T-helper 1 cell (primary cell): ENCODE measurements at regions not wholly inside any gene's neighbourhood (a gene's known extent, or its start where the extent isn't known, plus 50 kb on each side); places are given as distances from the start of the nearest gene placed in this dataset.
A peak's percentile ranks its signal among the peaks of the same experiment; 100 is the strongest.

ENCODE experiments used
- DNase-seq, 5 donors: peaks; one replicate each; pipeline ENCODE4 v3.0.0-alpha.2; 2012 to 2020

DNA sequence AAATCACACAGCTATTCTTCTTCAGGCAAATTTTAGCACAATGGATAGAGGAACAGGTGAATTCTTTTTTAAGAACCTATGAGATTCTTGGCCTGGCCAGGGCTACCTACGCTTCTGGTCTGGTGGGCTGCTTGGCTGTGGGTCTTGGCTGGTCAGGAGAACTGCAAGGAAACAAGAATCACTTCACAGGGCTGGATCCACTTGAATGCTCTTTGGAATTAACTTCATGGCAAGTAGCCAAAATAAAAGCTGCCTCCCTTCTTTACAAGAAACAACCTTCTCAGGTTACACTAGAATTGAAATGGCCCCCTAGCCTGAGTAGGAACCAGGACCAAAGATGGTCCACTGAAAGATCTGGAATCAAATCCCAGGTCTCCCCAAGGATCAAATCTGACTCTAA is 519.1 kb downstream of the IQCM start:
- no peak for DNase-seq

GRCh38 chr4:149296084-149296483 is 519.6 kb downstream of the IQCM start:
- no peak for DNase-seq

GRCh38 chr4:149294601-149295000 is 521.0 kb downstream of the IQCM start:
- no peak for DNase-seq

DNA sequence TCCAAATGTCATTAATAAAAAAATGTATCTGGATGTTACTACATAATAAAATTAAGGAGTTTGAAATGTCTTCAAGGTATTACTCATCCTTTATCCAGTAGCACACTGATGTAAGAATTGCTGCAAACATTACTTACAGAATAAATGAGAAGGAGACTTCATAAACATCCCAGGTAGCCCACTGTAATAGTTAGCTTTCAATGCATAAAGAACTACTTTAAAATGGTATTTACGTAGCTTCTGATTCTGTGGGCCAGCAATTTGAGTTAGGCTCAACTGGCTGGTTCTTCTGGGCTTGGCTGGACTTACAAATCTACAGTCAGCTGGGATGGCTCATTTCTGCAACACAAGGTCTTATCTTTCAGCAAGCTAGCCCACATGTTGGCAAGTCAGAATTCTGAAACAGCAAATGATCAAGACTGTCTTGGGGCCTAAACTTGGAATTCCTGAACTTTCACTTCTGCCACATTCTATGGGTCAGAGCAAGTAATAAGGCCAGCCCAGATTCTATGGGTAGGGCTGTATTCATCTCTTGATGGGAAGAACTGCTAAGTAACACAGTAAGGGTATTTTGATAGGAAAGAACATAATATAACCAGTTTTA is 522.5 kb downstream of the IQCM start:
- no peak for DNase-seq

GRCh38 chr4:149292425-149293007 is 523.1 kb downstream of the IQCM start:
- DNase-seq = no peak

DNA sequence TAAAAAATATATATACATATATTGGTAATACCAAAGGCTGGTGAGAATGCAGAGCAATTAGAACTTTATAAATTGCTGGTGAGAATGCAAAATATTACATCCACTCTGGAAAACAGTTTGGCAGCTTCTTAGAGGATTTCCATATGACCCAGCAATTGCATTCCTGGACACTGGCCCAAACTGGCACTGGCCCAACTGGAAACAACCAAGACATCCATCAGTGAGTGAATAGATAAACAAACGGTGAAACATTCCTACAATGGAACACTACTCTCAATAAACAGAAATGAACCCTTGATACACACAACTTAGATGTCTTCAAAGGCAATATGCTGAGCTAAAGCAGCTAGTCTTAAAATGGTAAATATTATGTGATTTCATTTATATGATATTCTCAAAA is 524.2 kb downstream of the IQCM start:
- DNase-seq = no peak

DNA sequence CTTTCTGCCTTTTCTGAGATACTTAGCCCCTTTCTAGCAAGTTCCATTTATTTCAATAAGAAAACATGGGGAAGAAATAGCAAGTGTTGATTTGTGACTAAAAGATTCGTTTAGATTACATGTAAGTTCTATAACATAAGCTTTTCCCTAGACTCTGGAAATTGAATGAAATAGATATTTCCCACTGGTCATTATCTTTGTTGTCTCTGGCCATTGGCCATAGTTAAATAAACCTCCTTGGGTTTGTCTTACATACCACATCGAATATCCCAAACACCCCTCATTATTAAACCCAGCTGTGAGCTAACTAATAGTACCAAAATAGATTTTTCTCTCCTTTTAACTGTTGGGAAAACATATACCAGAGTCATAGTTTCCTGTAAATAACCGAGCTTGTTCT is 534.8 kb downstream of the IQCM start:
- no peak for DNase-seq

GRCh38 chr4:149279776-149280175 is 535.9 kb downstream of the IQCM start:
- no peak for DNase-seq

- no peak for DNase-seq
These were observed 536.3 kb downstream of the IQCM start for GRCh38 chr4:149279331-149279730.

DNA sequence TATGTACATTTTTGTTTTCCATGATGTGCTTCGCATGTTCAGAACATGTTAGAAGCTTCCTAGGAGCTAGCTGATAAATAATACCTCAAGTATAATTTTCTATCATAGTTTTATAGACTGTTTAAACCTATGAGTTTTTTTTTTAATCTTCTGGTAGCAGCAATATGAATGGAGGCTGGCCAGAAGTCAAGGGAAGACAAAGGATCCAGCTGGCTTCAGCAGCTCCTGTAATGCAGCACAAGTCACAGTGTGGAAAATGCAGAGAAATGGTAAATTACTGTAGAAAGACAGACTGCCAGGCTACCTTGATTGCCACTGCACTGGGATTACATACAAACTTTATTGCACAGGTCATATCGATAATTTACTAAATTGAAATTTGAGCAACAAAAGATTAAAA is 537.9 kb downstream of the IQCM start:
- DNase-seq = no peak

- DNase-seq = no peak
These were observed 545.8 kb downstream of the IQCM start for GRCh38 chr4:149269835-149270234.

DNA sequence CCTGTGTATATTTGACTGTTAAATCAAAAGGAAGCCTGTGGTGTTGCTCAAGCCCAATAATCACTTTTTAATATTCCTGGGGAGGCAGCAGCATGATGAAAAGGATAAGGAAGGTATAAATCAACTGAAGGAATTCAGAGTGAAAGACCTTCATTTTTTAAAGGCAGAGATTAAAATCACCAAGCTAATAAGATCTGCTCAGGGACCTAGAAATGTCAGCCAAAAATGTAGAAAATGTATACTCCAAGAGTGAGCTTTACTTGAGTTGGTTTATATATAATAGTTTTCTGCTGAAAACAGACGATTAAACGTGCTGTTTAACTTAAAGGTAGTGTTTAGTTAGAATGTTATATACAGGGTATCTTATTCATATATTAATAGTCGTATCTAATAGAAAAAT is 549.3 kb downstream of the IQCM start:
- DNase-seq = no peak

- no peak for DNase-seq
These were observed 550.0 kb downstream of the IQCM start for GRCh38 chr4:149265645-149266044.

DNA sequence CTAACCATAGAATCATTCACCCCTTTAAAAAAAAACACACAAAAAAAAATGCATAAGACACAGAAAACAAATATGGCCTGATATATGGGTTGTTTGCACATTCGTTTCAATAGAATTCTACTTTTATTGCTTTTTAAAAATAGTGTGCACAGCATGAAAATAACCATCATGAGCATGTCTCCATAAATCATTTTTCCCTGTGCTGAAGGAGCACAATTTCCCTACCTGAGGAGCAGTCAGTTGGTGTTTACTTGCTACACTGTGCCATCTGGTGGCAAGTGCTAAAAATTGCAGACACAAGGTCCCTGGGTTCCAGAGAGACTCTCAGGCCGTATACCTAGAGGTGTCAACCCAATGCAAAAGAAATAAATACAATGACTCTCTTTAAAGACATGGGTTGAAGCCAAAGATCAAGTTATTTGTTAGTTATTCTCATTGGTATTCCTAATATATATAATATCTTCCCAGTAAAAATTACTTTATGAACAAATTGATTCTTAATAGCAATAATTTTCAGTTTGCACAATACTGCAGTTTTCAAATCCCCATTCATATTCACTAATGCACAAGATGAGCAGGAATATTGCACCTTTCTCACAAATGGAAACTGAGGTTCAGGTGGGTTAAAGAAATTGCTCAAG is 551.4 kb downstream of the IQCM start:
- peak in 1 of 5 donors; percentile 10 for DNase-seq

- DNase-seq = no peak
These were observed 567.4 kb downstream of the IQCM start for GRCh38 chr4:149248191-149248764.

GRCh38 chr4:149247164-149247563 is 568.5 kb downstream of the IQCM start:
- DNase-seq = no peak

DNA sequence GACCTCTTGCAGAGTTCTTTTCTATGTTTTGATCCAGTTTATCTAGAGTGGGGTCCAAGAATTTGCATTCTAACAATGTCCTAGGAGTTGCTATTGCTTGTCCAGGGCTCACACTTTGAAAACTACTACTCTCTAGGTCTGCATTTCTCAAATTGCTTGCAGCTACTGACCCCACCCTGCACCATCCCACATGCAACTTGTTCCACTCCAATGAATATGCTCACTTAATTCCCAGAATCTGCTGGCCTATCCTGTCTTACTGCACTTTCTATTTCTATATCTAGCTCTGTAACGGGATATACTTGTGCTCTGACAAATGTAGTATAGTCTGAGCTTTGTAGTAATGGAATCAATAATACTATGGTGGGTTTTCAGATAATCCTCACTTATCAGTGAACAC is 570.3 kb downstream of the IQCM start:
- DNase-seq = no peak

DNA sequence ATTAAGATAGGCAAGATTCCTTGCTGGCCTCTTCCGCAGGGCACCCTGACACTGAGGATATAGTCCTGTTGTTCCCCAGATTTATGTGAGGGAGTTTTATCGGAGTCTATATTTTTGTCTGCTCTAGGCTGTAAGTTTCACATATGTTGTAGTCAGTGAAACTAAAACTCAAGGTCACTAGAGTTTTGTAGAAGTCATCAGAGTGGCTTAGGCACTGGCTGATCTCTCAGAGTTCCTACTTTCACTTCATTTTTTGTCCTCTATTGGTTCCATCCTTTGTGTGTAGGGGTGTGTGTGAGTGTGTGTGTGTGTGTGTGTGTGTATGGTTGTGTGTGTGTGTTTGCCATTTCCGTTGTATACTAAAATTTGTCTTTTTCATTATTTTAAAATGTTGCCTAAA is 577.5 kb downstream of the IQCM start:
- DNase-seq = no peak

DNA sequence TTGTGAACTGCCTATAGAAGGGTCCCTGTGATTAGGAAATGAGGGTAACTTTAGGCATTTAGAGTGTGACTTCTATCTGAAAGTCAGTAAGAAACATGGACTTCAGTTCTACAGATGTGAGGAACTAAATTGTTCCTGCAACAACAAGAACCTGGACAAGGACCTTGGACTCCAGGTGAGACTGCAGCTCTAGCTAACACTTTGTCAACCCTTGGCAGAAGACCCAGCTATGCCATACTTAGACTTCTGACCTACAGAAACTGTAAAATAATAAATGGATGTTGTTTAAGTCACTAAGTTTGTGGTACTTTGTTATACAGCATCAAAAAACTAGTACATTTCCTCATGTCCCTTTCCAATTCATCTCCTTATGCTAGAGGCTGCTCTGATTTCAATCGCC is 580.8 kb downstream of the IQCM start:
- DNase-seq = no peak

DNA sequence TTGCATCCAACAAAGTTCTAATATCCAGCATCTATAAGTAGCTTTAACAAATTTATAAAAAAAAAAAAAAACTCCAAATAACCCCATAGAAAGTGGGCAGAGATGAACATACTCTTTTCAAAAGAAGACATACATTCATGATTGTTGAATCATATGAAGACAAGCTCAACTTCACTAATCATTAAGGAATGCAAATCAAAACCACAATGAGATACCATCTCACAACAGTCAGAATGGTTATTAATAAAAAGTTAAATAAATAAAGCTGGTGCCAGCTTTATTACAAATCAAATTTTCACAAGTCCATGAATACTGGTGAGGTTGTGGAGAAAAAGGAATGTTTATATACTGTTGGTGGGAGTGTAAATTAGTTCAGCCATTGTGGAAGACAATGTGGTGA is 592.0 kb downstream of the IQCM start:
- no peak for DNase-seq

DNA sequence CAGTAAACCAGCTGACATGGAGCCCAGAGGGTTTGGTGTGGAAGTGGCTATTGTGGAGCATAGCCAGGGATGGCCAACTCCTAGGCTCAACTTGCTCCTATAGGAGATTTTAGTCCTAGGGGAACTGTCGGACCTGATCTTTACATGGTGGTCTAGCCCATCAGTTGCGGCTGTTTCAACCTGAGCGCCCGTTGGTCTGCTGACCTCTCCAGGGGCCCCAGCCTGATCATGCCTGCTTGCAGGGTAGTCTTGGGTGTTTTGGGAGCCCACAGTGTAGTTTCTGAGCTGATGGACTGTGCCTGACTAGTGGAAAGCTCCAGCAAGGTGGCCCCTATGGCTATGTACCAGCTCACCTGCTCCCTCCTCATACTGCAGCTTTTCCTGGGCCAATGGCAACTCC is 597.0 kb downstream of the IQCM start:
- DNase-seq = no peak

GRCh38 chr4:149214301-149214700 is 601.3 kb downstream of the IQCM start:
- no peak for DNase-seq

DNA sequence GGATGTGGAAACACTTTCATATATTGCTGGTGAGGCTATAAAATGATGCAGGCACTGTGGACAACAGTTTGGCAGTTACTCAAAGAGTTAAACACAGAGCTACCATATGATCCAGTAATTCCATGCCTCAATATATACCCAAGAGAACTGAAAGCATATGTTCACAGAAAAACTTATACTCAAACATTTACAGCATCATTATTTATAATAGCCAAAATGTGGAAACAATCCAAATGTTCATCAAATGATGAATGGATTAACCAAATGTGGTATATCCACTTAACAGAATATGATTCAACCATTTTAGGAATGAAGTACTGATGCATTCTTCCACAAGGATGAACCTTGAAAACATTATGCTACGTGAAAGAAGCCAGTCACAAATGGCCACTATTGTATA is 603.8 kb downstream of the IQCM start:
- no peak for DNase-seq

GRCh38 chr4:149203256-149204001 is 612.2 kb downstream of the IQCM start:
- DNase-seq = no peak
